IMR-90 (cell line): ENCODE measurements at regions not wholly inside any gene's neighbourhood (a gene's known extent, or its start where the extent isn't known, plus 50 kb on each side); places are given as distances from the start of the nearest gene placed in this dataset.

ENCODE experiments used
- CEBPB ChIP-seq: IDR thresholded peaks from 2 replicates; pipeline ENCODE4 v1.6.1; 2012; ENCODE audit warnings: low read depth, low read length, improper control_type of control experiment
- CHD1 ChIP-seq: IDR thresholded peaks from 2 replicates; pipeline ENCODE4 v1.6.1; 2012; ENCODE audit warnings: low read depth, low read length, improper control_type of control experiment
- CTCF ChIP-seq: conservative IDR thresholded peaks from 2 replicates; pipeline ENCODE4 v1.5.1; 2012; ENCODE audit warnings: mild to moderate bottlenecking, low read depth, low read length, improper control_type of control experiment
- FOS ChIP-seq: fragments of 150-350 bp; IDR thresholded peaks from 2 replicates; pipeline ENCODE4 v1.6.1; 2016; ENCODE audit warnings: low read depth, low read length
- MXI1 ChIP-seq: IDR thresholded peaks from 2 replicates; pipeline ENCODE4 v1.6.1; 2012; ENCODE audit warnings: low read depth, mild to moderate bottlenecking, low read length, moderate library complexity, borderline replicate concordance
- POLR2A ChIP-seq: IDR thresholded peaks from 2 replicates; pipeline ENCODE4 v1.6.1; 2012; ENCODE audit warnings: mild to moderate bottlenecking, low read depth, low read length
- RFX5 ChIP-seq: IDR thresholded peaks from 2 replicates; pipeline ENCODE4 v1.8.0; 2012; ENCODE audit warnings: low read depth, mild to moderate bottlenecking, low read length, moderate library complexity
- USF2 ChIP-seq: fragments of 150-350 bp; IDR thresholded peaks from 2 replicates; pipeline ENCODE4 v1.6.1; 2017; ENCODE audit warnings: mild to moderate bottlenecking, antibody characterized with exemption, low read length, low read depth

- TF ChIP-seq POLR2A (no peak), CTCF (no peak), CHD1 (no peak), CEBPB (no peak), MXI1 (no peak), FOS (no peak), RFX5 (no peak), USF2 (no peak)
These were observed 81.3 kb upstream of the ATP10A start for GRCh38 chr15:25944386-25944785.
